ENCODE measurements at regions not wholly inside any gene's neighbourhood (a gene's known extent, or its start where the extent isn't known, plus 50 kb on each side); places are given as distances from the start of the nearest gene placed in this dataset.
"Not testable (repeated sequence)": the region's sequence is repeated elsewhere in the genome, so short reads cannot be mapped to it uniquely, and the experiment has no call there.

- no peak for DNase-seq (ENCODE audit: low read depth)
These were observed 108.8 kb downstream of the IL12A start for GRCh38 chr3:160097478-160097877.

- no peak for DNase-seq (ENCODE audit: low read depth)
These were observed 109.8 kb downstream of the IL12A start for GRCh38 chr3:160098261-160098908.

- DNase-seq (ENCODE audit: low read depth), result no peak
These were observed 110.4 kb downstream of the IL12A start for GRCh38 chr3:160098926-160099626.

- DNase-seq (ENCODE audit: low read depth), result no peak
These were observed 111.2 kb downstream of the IL12A start for GRCh38 chr3:160099834-160100233.

- DNase-seq (ENCODE audit: low read depth), result no peak
These were observed 112.0 kb downstream of the IL12A start for GRCh38 chr3:160100610-160101009.

- DNase-seq (ENCODE audit: low read depth), result not testable (repeated sequence)
These were observed 113.4 kb downstream of the IL12A start for GRCh38 chr3:160102001-160102400.

GRCh38 chr3:160103397-160103796, 114.8 kb downstream of the IL12A start:
- DNase-seq (ENCODE audit: low read depth), result no peak

- DNase-seq (ENCODE audit: low read depth), result no peak
These were observed 117.4 kb downstream of the IL12A start for GRCh38 chr3:160105907-160106584.

GRCh38 chr3:160106905-160107861, 118.0 kb upstream of the C3orf80 start:
- no peak for DNase-seq (ENCODE audit: low read depth)

- DNase-seq (ENCODE audit: low read depth), result no peak
These were observed 116.9 kb upstream of the C3orf80 start for GRCh38 chr3:160108362-160108761.

GRCh38 chr3:160112481-160112880, 112.7 kb upstream of the C3orf80 start:
- no peak for DNase-seq (ENCODE audit: low read depth)

- DNase-seq (ENCODE audit: low read depth), result no peak
These were observed 112.2 kb upstream of the C3orf80 start for GRCh38 chr3:160112996-160113395.

- no peak for DNase-seq (ENCODE audit: low read depth)
These were observed 110.7 kb upstream of the C3orf80 start for GRCh38 chr3:160114355-160114995.

- no peak for DNase-seq (ENCODE audit: low read depth)
These were observed 109.8 kb upstream of the C3orf80 start for GRCh38 chr3:160115387-160115786.

GRCh38 chr3:160124224-160124623, 101.0 kb upstream of the C3orf80 start:
- DNase-seq (ENCODE audit: low read depth), result no peak

- DNase-seq (ENCODE audit: low read depth), result no peak
These were observed 100.0 kb upstream of the C3orf80 start for GRCh38 chr3:160125258-160125657.

- no peak for DNase-seq (ENCODE audit: low read depth)
These were observed 99.2 kb upstream of the C3orf80 start for GRCh38 chr3:160126051-160126450.

GRCh38 chr3:160126761-160127160, 98.5 kb upstream of the C3orf80 start:
- no peak for DNase-seq (ENCODE audit: low read depth)

- DNase-seq (ENCODE audit: low read depth), result no peak
These were observed 97.9 kb upstream of the C3orf80 start for GRCh38 chr3:160127308-160127707.

GRCh38 chr3:160128056-160128455, 97.2 kb upstream of the C3orf80 start:
- no peak for DNase-seq (ENCODE audit: low read depth)
